ENCODE measurements at regions not wholly inside any gene's neighbourhood (a gene's known extent, or its start where the extent isn't known, plus 50 kb on each side); places are given as distances from the start of the nearest gene placed in this dataset.

DNA sequence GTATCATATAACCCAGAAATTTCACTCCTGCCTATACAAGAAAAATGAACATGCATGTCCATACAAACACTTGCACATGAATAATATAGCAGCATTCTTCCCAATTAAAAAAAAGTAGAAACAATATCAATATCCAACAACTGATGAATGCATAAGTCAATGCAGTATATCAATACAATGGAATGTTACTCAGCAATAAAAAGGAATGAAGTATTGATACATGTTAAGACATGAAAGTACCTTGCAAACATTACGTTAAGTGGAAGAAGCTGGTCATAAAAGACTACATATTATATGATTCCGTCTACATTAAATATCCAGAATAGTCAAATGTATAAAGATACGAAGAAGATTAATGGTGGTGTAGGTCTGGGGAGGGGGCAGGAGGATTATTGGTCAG is 73.9 kb upstream of the DRD2 start:
- no peak overlapping the region for H3K4me3 ChIP-seq (ENCODE audit: low read depth, low read length)
- DNase-seq (ENCODE audit: low read depth) = no peak
- TF ChIP-seq, protein P1, sequence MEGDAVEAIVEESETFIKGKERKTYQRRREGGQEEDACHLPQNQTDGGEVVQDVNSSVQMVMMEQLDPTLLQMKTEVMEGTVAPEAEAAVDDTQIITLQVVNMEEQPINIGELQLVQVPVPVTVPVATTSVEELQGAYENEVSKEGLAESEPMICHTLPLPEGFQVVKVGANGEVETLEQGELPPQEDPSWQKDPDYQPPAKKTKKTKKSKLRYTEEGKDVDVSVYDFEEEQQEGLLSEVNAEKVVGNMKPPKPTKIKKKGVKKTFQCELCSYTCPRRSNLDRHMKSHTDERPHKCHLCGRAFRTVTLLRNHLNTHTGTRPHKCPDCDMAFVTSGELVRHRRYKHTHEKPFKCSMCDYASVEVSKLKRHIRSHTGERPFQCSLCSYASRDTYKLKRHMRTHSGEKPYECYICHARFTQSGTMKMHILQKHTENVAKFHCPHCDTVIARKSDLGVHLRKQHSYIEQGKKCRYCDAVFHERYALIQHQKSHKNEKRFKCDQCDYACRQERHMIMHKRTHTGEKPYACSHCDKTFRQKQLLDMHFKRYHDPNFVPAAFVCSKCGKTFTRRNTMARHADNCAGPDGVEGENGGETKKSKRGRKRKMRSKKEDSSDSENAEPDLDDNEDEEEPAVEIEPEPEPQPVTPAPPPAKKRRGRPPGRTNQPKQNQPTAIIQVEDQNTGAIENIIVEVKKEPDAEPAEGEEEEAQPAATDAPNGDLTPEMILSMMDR (IDR thresholded peaks at IDR 0.05; ENCODE audit: insufficient read depth, low read length, poor library complexity, severe bottlenecking) = no peak
- H3K36me3 ChIP-seq (ENCODE audit: control insufficient read depth, insufficient read depth, low read length) = no peaks in the 10 kb centered on the region
- no peaks in the 10 kb centered on the region for H3K27me3 ChIP-seq (ENCODE audit: control insufficient read depth, insufficient read depth, low read length)

DNA sequence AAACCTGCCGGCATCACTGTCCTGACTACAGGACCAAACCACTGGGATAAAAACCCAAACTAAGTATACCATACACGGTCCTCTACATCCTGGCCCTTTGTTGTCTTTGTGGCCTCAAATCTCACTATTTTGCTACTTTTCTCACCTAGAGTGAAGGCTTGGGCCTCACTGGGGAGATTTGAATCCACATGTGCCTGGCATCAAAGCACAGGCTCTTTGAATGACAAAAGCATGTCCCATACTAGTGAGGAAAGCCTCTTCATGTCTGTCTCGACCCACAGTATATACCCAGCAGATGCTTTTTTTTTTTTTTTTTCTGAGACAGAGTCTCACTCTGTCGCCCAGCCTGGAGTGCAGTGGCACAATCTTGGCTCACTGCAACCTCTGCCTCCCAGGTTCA is 72.5 kb upstream of the DRD2 start:
- H3K36me3 ChIP-seq (ENCODE audit: control insufficient read depth, insufficient read depth, low read length) = no peaks in the 10 kb centered on the region

DNA sequence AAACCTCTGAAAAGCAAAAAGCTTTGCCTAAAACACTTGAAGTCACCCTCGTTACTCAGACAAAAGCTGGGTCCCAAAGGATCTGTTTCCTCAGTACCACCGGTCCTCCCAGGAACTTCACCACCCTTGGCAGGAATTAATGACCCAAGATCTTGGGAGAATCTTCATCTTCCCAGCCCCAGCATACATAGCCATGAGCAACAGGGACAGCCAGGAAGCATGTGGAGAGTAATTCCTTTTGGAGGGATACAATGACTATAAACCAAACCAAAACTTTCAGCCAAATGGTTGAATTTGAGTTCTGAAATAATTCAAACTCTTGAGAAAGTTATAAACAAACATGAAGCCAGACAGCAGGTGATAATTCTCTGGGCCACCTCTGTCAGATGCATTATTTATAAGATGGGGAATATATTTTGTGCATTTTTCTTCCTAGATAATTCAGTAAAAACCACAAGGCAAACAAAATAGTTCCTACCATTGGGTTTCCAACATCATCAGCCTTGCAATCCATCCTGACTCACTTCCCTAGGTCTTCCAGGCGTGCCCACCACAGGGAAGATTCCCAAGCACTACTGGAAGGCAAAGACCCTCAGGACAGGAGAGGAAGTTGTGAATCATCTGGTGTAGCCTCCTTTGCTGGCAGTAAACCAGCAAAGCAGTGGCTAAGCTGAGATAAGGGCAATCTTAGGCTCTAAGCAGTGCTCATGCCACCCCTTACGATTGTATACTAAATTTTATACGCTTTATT is 71.7 kb upstream of the DRD2 start:
- Histone ChIP-seq H3K27me3 (ENCODE audit: control insufficient read depth, insufficient read depth, low read length) (no peaks in the 10 kb centered on the region), H3K36me3 (ENCODE audit: control insufficient read depth, insufficient read depth, low read length) (no peaks in the 10 kb centered on the region), H3K4me3 (ENCODE audit: low read depth, low read length) (no peak overlapping the region)
- TF ChIP-seq, protein P1 (IDR thresholded peaks at IDR 0.05; ENCODE audit: insufficient read depth, low read length, poor library complexity, severe bottlenecking) = no peak
- peak; percentile 50 for DNase-seq (ENCODE audit: low read depth)

More for the DNA sequence above, 72.5 kb upstream of the DRD2 start:
- TF ChIP-seq, protein P1 (IDR thresholded peaks at IDR 0.05; ENCODE audit: insufficient read depth, low read length, poor library complexity, severe bottlenecking) = no peak
- Histone ChIP-seq H3K4me3 (ENCODE audit: low read depth, low read length) (no peak overlapping the region), H3K27me3 (ENCODE audit: control insufficient read depth, insufficient read depth, low read length) (no peaks in the 10 kb centered on the region)
- DNase-seq (ENCODE audit: low read depth) = no peak

DNA sequence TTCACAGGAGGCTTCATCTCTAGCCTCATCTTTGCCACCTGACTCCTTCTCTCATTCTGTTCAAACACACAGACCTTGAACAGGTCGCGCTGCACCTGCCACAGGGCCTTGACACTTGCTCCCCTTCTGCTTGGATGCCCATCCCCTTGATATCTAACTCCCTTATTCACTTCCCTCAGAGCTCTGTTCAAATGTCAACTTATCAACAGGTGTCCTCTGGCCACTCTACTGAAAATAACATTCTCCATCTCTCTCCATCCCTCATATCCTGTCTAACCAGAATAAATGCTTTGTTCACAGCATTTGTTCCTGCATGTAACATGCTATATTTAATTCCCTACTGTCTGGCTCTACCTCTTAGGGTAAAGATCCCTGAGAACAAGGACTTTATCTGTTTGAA is 67.2 kb upstream of the DRD2 start:
- TF ChIP-seq, protein P1 (IDR thresholded peaks at IDR 0.05; ENCODE audit: insufficient read depth, low read length, poor library complexity, severe bottlenecking) = no peak
- Histone ChIP-seq H3K27me3 (ENCODE audit: control insufficient read depth, insufficient read depth, low read length) (peaks cover 6% of the 10 kb centered on the region), H3K36me3 (ENCODE audit: control insufficient read depth, insufficient read depth, low read length) (no peaks in the 10 kb centered on the region), H3K4me3 (ENCODE audit: low read depth, low read length) (no peak overlapping the region)
- no peak for DNase-seq (ENCODE audit: low read depth)

DNA sequence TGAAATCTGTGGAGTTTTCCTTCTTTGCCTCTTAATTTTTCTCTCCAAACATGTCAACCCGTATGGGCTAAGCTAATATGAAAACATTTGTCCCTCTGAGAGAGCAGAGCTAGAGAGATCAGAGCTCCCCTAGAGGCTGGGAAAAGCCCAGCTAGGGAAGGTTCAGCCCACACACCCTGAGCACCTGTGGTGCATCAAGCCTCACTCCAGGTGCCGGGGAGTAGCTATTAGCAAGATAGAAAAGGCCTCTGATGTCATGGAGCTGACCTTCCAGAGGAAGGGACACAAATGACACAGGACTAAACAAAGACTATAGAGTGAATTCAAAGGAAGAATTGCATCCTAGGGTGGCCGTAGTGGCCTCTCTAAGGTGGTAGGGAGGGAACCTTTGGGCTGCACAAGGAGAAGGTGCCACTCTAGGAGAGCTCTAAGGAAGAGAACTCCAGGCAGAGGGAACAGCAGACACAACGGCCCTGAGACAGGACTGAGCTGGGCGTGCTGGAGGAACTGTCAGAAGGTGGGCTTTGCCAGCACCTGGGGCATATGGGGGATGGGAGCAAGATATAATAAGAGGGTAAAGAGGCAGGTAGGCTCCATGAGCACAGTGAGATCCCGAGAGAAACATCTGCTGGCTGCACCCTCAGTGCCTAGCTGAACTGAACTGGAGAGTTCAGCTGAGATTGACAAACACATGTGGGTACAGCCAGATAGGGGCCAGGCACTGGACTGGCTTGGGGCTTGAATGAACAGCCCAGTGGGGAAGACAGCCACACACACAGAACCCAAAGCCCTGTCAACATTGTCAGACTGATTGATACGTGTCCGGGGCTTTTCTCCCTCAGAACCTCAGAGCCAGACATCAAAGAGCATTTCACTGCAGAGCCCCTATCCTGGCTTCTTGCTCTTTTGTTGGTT is 65.5 kb upstream of the DRD2 start:
- no peak for DNase-seq (ENCODE audit: low read depth)
- H3K27me3 ChIP-seq (ENCODE audit: control insufficient read depth, insufficient read depth, low read length) = peaks cover 6% of the 10 kb centered on the region
- TF ChIP-seq, protein P1 (IDR thresholded peaks at IDR 0.05; ENCODE audit: insufficient read depth, low read length, poor library complexity, severe bottlenecking) = no peak
- no peak overlapping the region for H3K4me3 ChIP-seq (ENCODE audit: low read depth, low read length)
- H3K36me3 ChIP-seq (ENCODE audit: control insufficient read depth, insufficient read depth, low read length) = no peaks in the 10 kb centered on the region

All from kidney epithelial cell (primary cell).